ENCODE measurements at regions not wholly inside any gene's neighbourhood (a gene's known extent, or its start where the extent isn't known, plus 50 kb on each side); places are given as distances from the start of the nearest gene placed in this dataset.

- no peak for TF ChIP-seq SIN3A (IDR thresholded peaks at IDR 0.05; ENCODE audit: borderline replicate concordance, insufficient read depth, low read length)
- TF ChIP-seq FOXP2 (optimal IDR thresholded peaks at IDR 0.05; ENCODE audit: borderline replicate concordance, extremely low read depth, extremely low read length, insufficient read depth), result no peak
- TF ChIP-seq, protein P1, sequence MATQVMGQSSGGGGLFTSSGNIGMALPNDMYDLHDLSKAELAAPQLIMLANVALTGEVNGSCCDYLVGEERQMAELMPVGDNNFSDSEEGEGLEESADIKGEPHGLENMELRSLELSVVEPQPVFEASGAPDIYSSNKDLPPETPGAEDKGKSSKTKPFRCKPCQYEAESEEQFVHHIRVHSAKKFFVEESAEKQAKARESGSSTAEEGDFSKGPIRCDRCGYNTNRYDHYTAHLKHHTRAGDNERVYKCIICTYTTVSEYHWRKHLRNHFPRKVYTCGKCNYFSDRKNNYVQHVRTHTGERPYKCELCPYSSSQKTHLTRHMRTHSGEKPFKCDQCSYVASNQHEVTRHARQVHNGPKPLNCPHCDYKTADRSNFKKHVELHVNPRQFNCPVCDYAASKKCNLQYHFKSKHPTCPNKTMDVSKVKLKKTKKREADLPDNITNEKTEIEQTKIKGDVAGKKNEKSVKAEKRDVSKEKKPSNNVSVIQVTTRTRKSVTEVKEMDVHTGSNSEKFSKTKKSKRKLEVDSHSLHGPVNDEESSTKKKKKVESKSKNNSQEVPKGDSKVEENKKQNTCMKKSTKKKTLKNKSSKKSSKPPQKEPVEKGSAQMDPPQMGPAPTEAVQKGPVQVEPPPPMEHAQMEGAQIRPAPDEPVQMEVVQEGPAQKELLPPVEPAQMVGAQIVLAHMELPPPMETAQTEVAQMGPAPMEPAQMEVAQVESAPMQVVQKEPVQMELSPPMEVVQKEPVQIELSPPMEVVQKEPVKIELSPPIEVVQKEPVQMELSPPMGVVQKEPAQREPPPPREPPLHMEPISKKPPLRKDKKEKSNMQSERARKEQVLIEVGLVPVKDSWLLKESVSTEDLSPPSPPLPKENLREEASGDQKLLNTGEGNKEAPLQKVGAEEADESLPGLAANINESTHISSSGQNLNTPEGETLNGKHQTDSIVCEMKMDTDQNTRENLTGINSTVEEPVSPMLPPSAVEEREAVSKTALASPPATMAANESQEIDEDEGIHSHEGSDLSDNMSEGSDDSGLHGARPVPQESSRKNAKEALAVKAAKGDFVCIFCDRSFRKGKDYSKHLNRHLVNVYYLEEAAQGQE (IDR thresholded peaks at IDR 0.05; ENCODE audit: insufficient read depth in 1 of 2, low read depth in 2 of 2, low read length in 2 of 2), result no peak
- no peak for TF ChIP-seq POLR2AphosphoS5 (IDR thresholded peaks at IDR 0.05; ENCODE audit: low read depth, low read length)
Measured at GRCh38 chr15:95972812-95973211, 357.7 kb upstream of the NR2F2 start.

Data from PFSK-1 (cell line).